ENCODE measurements at regions not wholly inside any gene's neighbourhood (a gene's known extent, or its start where the extent isn't known, plus 50 kb on each side); places are given as distances from the start of the nearest gene placed in this dataset.

DNA sequence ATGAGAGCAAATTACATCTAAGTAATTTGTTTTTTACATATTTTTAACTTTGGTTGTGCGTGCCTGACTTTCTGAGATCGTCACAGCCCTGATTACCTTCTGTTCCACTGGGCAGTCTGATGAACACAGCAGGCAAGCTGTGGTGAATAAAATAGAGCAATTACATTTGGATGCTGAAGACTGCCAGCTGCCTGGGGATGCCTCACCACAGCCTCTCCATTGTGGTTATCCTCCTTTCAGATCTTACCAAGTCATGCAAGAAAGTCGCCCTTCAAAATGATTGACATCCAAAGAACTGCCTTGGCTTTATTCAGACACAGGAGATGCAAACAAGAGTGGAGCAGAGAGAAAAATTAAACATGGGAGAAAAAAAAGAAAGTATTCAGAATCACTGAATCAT, 456.6 kb upstream of the TMPO start:
- Histone ChIP-seq H3K4me1 (peaks cover 0 to 7% (median 0%) of the 10 kb centered on the region in 4 donors), H3K27me3 (no peaks in the 10 kb centered on the region), H3K9me3 (no peaks in the 10 kb centered on the region), H3K4me3 (no peak overlapping the region), H3K36me3 (no peaks in the 10 kb centered on the region), H3K27ac (peak overlapping the region in 1 of 4 donors; percentile 40)
- TF ChIP-seq EP300 (IDR thresholded peaks at IDR 0.05) (no peak), POLR2A (IDR thresholded peaks at IDR 0.05) (no peak)
- TF ChIP-seq, protein P1, sequence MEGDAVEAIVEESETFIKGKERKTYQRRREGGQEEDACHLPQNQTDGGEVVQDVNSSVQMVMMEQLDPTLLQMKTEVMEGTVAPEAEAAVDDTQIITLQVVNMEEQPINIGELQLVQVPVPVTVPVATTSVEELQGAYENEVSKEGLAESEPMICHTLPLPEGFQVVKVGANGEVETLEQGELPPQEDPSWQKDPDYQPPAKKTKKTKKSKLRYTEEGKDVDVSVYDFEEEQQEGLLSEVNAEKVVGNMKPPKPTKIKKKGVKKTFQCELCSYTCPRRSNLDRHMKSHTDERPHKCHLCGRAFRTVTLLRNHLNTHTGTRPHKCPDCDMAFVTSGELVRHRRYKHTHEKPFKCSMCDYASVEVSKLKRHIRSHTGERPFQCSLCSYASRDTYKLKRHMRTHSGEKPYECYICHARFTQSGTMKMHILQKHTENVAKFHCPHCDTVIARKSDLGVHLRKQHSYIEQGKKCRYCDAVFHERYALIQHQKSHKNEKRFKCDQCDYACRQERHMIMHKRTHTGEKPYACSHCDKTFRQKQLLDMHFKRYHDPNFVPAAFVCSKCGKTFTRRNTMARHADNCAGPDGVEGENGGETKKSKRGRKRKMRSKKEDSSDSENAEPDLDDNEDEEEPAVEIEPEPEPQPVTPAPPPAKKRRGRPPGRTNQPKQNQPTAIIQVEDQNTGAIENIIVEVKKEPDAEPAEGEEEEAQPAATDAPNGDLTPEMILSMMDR (IDR thresholded peaks at IDR 0.05), result no peak
- 74 to 83% methylated on average over 3 of the region's 3 CpGs for WGBS, 2 donors
- DNase-seq (ENCODE audit: low spot score in 2 of 2), result no peak

DNA sequence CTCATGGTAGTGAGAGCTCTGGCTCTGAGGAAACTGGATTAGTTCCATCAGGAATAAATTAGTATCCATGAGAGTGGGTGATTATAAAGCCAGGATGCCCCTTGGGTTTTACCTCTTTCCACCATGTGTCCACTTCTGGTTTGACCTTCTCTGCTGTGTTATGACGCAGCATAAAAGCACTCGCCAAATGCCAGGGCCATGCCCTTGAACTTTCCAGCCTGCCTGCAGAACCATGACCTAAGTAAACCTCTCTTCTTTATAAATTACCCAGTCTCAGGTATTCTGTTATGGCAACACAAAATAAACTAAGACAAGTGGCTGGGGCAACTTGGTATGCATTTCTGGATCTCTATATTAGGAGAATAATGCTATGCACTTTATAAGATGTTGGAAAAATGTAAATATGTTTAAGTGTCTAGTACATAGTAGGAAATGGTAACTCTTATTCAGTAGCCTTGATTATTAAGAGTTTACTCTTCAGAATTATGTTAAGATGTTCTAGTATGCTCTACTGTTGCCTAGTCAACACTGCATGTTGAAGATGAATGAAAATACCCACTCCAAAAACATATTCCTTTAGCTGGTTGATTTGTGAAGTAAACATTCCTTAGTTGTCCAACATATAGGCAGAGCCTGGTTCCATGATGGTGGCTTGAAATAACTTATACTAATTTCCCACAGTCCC, 455.6 kb upstream of the TMPO start:
- Histone ChIP-seq H3K27me3 (no peaks in the 10 kb centered on the region), H3K36me3 (no peaks in the 10 kb centered on the region)
- TF ChIP-seq POLR2A (IDR thresholded peaks at IDR 0.05) (no peak), EP300 (IDR thresholded peaks at IDR 0.05) (no peak)
- TF ChIP-seq, protein P1 (IDR thresholded peaks at IDR 0.05), result no peak

DNA sequence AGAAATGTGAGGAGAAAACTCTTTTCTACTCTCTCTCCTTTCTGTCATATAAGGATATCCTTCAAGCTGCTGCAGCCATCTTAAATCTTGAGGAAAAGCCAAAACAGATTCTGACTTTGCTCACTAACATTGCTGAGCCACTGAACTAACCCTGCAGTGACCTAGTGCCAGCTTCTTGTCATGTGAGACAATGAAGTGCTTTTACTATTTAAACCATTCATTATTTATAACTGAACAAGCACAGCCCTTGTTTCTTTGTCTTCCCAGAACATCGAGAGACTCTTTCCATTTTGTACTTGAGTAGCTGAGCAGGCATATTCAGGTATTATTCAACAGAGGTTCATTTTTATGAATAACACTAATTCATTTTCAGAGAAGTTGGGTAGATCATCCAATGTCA, 455.0 kb upstream of the TMPO start:
- peak overlapping the region in 1 of 4 donors; percentile 57 for H3K27ac ChIP-seq
- no peaks in the 10 kb centered on the region for H3K36me3 ChIP-seq
- DNase-seq (ENCODE audit: low spot score in 2 of 2), result no peak
- H3K4me3 ChIP-seq, result no peak overlapping the region
- H3K27me3 ChIP-seq, result no peaks in the 10 kb centered on the region
- TF ChIP-seq, protein P1 (IDR thresholded peaks at IDR 0.05), result no peak
- TF ChIP-seq POLR2A (IDR thresholded peaks at IDR 0.05), result no peak
- no peak for TF ChIP-seq EP300 (IDR thresholded peaks at IDR 0.05)
- peaks cover 0 to 7% (median 0%) of the 10 kb centered on the region in 4 donors for H3K4me1 ChIP-seq
- no peaks in the 10 kb centered on the region for H3K9me3 ChIP-seq
- 53 to 56% methylated on average over 1 of the region's 1 CpG for WGBS, 2 donors

More for the DNA sequence above, 455.6 kb upstream of the TMPO start:
- no peak overlapping the region for H3K4me3 ChIP-seq
- H3K4me1 ChIP-seq, result peaks cover 0 to 7% (median 0%) of the 10 kb centered on the region in 4 donors
- 33 to 52% methylated on average over 2 of the region's 2 CpGs for WGBS, 2 donors
- H3K9me3 ChIP-seq, result no peaks in the 10 kb centered on the region
- H3K27ac ChIP-seq, result peak overlapping the region in 1 of 4 donors; percentile 40
- DNase-seq (ENCODE audit: low spot score in 2 of 2), result no peak

DNA sequence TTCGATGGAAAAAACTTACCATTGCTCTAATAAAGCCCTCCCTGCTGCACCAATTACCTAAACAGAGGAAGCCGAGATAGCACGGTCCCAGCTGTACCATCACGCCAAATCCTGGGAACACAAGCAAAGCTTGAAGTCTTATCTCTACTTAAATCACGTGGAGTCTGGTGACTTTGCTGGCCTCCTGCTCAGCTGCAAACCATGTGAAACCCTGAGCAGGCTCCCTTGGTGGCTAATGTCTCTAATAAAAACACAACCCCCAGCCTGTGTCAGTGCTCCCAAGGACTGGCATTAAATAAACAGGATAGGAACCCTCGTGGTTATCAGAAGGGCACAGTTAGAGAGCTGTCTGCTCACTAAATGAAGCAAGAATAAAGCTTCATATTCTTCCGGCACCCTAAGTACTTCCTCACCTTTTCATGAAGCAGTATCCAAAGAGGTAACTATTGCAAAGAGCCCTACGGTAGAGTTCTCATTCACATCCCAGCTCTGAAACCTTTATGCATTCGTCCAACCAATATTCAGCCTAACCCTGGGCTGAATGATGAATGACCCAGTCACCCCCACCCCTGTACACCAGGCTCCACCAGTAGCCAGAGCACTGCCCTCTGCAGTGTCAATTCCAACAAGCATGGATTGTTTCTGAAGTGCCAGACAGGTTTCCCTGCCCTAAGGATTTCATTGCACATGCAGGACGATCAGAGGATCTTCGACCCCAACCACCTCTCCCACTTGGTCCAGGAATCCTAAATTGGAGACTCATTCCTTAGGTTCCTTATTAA, 452.7 kb upstream of the TMPO start:
- Histone ChIP-seq H3K4me1 (peaks cover 0 to 7% (median 0%) of the 10 kb centered on the region in 4 donors), H3K4me3 (no peak overlapping the region), H3K27ac (no peak overlapping the region), H3K9me3 (no peaks in the 10 kb centered on the region), H3K27me3 (no peaks in the 10 kb centered on the region), H3K36me3 (no peaks in the 10 kb centered on the region)
- TF ChIP-seq POLR2A (IDR thresholded peaks at IDR 0.05) (no peak), EP300 (IDR thresholded peaks at IDR 0.05) (no peak)
- TF ChIP-seq, protein P1 (IDR thresholded peaks at IDR 0.05), result no peak
- DNase-seq (ENCODE audit: low spot score in 2 of 2), result no peak
- WGBS, 2 donors, result 68 to 70% methylated on average over 11 of the region's 11 CpGs

DNA sequence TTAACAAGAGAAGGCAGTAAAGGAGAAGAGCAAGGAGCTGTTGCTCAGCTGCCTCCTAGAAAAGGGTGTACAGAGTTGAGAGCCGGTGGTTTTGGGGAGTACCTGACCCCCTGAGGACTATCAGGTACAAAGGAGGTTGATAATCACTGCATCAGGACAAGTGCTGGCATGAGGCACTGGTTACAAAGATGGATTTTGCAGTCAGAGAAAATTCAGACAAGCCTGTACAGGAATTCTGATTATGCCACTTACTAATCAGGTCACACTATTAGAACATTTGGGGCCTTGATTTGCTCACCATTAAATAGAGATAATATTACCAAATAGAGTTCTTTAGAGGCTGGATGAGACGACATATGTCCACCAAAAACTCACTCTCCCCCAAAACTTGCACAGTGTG, 450.9 kb upstream of the TMPO start:
- Histone ChIP-seq H3K27me3 (no peaks in the 10 kb centered on the region), H3K36me3 (no peaks in the 10 kb centered on the region), H3K4me3 (no peak overlapping the region), H3K9me3 (no peaks in the 10 kb centered on the region), H3K27ac (no peak overlapping the region), H3K4me1 (peaks cover 0 to 7% (median 0%) of the 10 kb centered on the region in 4 donors)
- WGBS, 2 donors, result 83% methylated on average over 2 of the region's 2 CpGs
- DNase-seq (ENCODE audit: low spot score in 2 of 2), result no peak
- no peak for TF ChIP-seq EP300 (IDR thresholded peaks at IDR 0.05)
- TF ChIP-seq, protein P1 (IDR thresholded peaks at IDR 0.05), result no peak
- no peak for TF ChIP-seq POLR2A (IDR thresholded peaks at IDR 0.05)

Data from tibial nerve (tissue), 4 donors.